PC-3 (cell line): ENCODE measurements at regions not wholly inside any gene's neighbourhood (a gene's known extent, or its start where the extent isn't known, plus 50 kb on each side); places are given as distances from the start of the nearest gene placed in this dataset.

Source experiments
- EZH2 ChIP-seq: fragments of 300-600 bp; sonication (generic); IDR thresholded peaks from one replicate; pipeline ENCODE4 v1.6.1; 2017; ENCODE audit warnings: antibody characterized with exemption, mild to moderate bottlenecking, low read length; ENCODE audit not compliant: unreplicated experiment
- TF ChIP-seq, protein P1 (sequence below): fragments of 300-600 bp; sonication (generic); conservative IDR thresholded peaks from 2 replicates; pipeline ENCODE4 v1.5.1; 2017; ENCODE audit warnings: antibody characterized with exemption, low read depth, mild to moderate bottlenecking, low read length

DNA sequence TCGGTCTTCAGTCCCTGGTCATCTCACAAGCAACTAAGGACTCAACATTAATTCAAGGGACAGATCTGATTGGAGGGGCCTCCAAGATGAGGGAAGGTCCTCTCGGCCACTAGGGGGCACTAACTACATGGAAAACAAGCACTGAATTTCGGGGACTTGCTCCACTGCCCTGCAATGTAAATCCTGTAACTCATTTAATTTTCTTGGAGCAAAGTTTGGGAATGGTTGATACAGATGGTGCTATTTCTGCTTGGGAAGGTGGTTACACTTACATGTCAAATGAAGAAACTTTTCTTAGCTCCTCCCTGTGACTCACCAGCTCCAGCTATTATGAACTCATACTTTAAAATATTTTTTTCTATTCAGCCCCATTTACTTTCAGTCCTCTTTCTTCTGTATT lies 97.4 kb upstream of the KCNJ15 start:
- TF ChIP-seq, protein P1, sequence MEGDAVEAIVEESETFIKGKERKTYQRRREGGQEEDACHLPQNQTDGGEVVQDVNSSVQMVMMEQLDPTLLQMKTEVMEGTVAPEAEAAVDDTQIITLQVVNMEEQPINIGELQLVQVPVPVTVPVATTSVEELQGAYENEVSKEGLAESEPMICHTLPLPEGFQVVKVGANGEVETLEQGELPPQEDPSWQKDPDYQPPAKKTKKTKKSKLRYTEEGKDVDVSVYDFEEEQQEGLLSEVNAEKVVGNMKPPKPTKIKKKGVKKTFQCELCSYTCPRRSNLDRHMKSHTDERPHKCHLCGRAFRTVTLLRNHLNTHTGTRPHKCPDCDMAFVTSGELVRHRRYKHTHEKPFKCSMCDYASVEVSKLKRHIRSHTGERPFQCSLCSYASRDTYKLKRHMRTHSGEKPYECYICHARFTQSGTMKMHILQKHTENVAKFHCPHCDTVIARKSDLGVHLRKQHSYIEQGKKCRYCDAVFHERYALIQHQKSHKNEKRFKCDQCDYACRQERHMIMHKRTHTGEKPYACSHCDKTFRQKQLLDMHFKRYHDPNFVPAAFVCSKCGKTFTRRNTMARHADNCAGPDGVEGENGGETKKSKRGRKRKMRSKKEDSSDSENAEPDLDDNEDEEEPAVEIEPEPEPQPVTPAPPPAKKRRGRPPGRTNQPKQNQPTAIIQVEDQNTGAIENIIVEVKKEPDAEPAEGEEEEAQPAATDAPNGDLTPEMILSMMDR, result peak; percentile 91
- TF ChIP-seq EZH2, result no peak
